HCT116 (cell line): ENCODE measurements at regions not wholly inside any gene's neighbourhood (a gene's known extent, or its start where the extent isn't known, plus 50 kb on each side); places are given as distances from the start of the nearest gene placed in this dataset.
A peak's percentile ranks its signal among the peaks of the same experiment; 100 is the strongest.

Experiments used
- ATAC-seq: fragments of 200-7000 bp; cut with Tn5 transposase; 2 replicates; pipeline ENCODE4 v1.9.1; 2020; ENCODE audit warnings: mild to moderate bottlenecking, moderate library complexity
- BruUV-seq: library from RNA; stranded (reverse); fragments of 400-500 nt; replicated peaks from 2 replicates; lab custom pipeline; 2021; lab: Mats Ljungman, UMichigan
- CTCF ChIA-PET: fragments of 300-600 bp; sonication (Branson Sonifier 250); formaldehyde crosslinking; loops from one replicate; lab custom pipeline; 2021; ENCODE audit warnings: antibody characterized with exemption; lab: Charles Lee
- POLR2A ChIA-PET: fragments of 300-600, 350-600 bp; sonication (Branson Sonifier 250); formaldehyde crosslinking; loops from one replicate; lab custom pipeline; 2021; ENCODE audit warnings: antibody characterized with exemption; lab: Charles Lee
- RAD21 ChIA-PET, 2 experiments: fragments of 300-600 bp; sonication (Branson Sonifier 250); formaldehyde crosslinking; loops; one replicate each; lab custom pipeline; 2023; ENCODE audit warnings: low total read pairs in 2 of 2; ENCODE audit not compliant: uncharacterized antibody in 2 of 2, unreplicated experiment in 2 of 2, low non-redundant PET in 1 of 2; lab: Charles Lee
- DNase-seq: peaks from one replicate; pipeline ENCODE4 v3.0.0-alpha.2; 2010; ENCODE audit warnings: low read depth, low spot score
- H2AFZ ChIP-seq: fragments of 200-600 bp; shearing (Covaris generic), sonication (generic); 2 replicates; pipeline ENCODE4 v1.6.1; 2017; ENCODE audit warnings: low read depth, mixed run types, mixed read lengths, antibody characterized with exemption, low read length; ENCODE audit not compliant: poor library complexity, severe bottlenecking
- H3K27ac ChIP-seq: 2 replicates; pipeline ENCODE4 v1.5.1; 2012; ENCODE audit warnings: low read depth, low read length
- H3K27me3 ChIP-seq: fragments of 200-600 bp; sonication (generic); 2 replicates; pipeline ENCODE4 v1.6.1; 2016; ENCODE audit warnings: mixed run types, low read length, mixed read lengths; ENCODE audit not compliant: insufficient read depth
- H3K36me3 ChIP-seq, 2 experiments: fragments of 200-500 bp in 1 of 2; fragments of 200-600 bp in 1 of 2; sonication (Bioruptor generic) in 1 of 2; sonication (generic) in 1 of 2; 2 replicates each; pipeline versions ENCODE4 v1.5.1 to v1.6.1; 2014 to 2016; ENCODE audit warnings: low read length in 2 of 2, inconsistent platforms in 1 of 2, mixed read lengths in 1 of 2, mixed run types in 1 of 2; ENCODE audit not compliant: insufficient read depth in 2 of 2, control insufficient read depth in 1 of 2
- H3K4me1 ChIP-seq, 2 experiments: fragments of 200-600 bp in 1 of 2; sonication (generic) in 1 of 2; 2 replicates each; pipeline versions ENCODE4 v1.5.1 to v1.6.1; 2012 to 2017; ENCODE audit warnings: low read length in 2 of 2, inconsistent platforms in 1 of 2, mild to moderate bottlenecking in 1 of 2, mixed read lengths in 1 of 2, mixed run types in 1 of 2, moderate library complexity in 1 of 2; ENCODE audit not compliant: insufficient read depth in 2 of 2, control insufficient read depth in 1 of 2
- H3K4me2 ChIP-seq: fragments of 200-600 bp; sonication (generic); 2 replicates; pipeline ENCODE4 v1.6.1; 2017; ENCODE audit warnings: mixed run types, low read length, mixed read lengths
- H3K4me3 ChIP-seq, 2 experiments: fragments of 200-600 bp in 1 of 2; sonication (generic) in 1 of 2; replicated peaks in 1 of 2; 2 replicates each; pipeline ENCODE4 v1.5.1; 2011 to 2016; ENCODE audit warnings: low read length in 2 of 2, control low read depth in 1 of 2, low read depth in 1 of 2, mild to moderate bottlenecking in 1 of 2, mixed read lengths in 1 of 2, mixed run types in 1 of 2
- H3K79me2 ChIP-seq: fragments of 200-600 bp; sonication (generic); 2 replicates; pipeline ENCODE4 v1.6.1; 2017; ENCODE audit warnings: mild to moderate bottlenecking, mixed run types, low read length, moderate library complexity, mixed read lengths; ENCODE audit not compliant: insufficient read depth
- H3K9ac ChIP-seq: fragments of 200-600 bp; sonication (generic); 2 replicates; pipeline ENCODE4 v1.6.1; 2016; ENCODE audit warnings: low read length, mixed read lengths
- H3K9me2 ChIP-seq: fragments of 200-600 bp; sonication (generic), shearing (Covaris generic); 2 replicates; pipeline ENCODE4 v1.6.1; 2017; ENCODE audit warnings: mixed run types, mild to moderate bottlenecking, moderate library complexity; ENCODE audit not compliant: insufficient read depth
- H3K9me3 ChIP-seq, 2 experiments: fragments of 200-500 bp in 1 of 2; fragments of 200-600 bp in 1 of 2; sonication (Bioruptor generic) in 1 of 2; sonication (generic) in 1 of 2; 2 replicates each; pipeline ENCODE4 v1.6.1; 2014 to 2017; ENCODE audit warnings: low read length in 2 of 2, mixed read lengths in 2 of 2, inconsistent platforms in 1 of 2, low read depth in 1 of 2, mild to moderate bottlenecking in 1 of 2, mixed run types in 1 of 2, moderate library complexity in 1 of 2; ENCODE audit not compliant: control insufficient read depth in 1 of 2, insufficient read depth in 1 of 2
- H4K20me1 ChIP-seq: fragments of 200-600 bp; sonication (generic), shearing (Covaris generic); 2 replicates; pipeline ENCODE4 v1.6.1; 2017; ENCODE audit warnings: mixed run types, mild to moderate bottlenecking, moderate library complexity; ENCODE audit not compliant: insufficient read depth
- CTCF ChIP-seq, 3 experiments: fragments of 200-600 bp in 1 of 3; sonication (generic) in 1 of 3; IDR thresholded peaks in 2 of 3; conservative IDR thresholded peaks in 1 of 3; 2 replicates each; pipeline ENCODE4 v1.5.1; 2012 to 2017; ENCODE audit warnings: low read depth in 2 of 3, low read length in 2 of 3, antibody characterized with exemption in 1 of 3, borderline replicate concordance in 1 of 3, control low read depth in 1 of 3, mild to moderate bottlenecking in 1 of 3, mixed read lengths in 1 of 3, mixed run types in 1 of 3, moderate library complexity in 1 of 3; ENCODE audit not compliant: insufficient read depth in 1 of 3
- FOSL1 ChIP-seq: IDR thresholded peaks from 2 replicates; pipeline ENCODE4 v1.6.1; 2012; ENCODE audit warnings: low read depth
- intact Hi-C: fragments of 100-400 bp; cut with micrococcal nuclease; formaldehyde crosslinking; loops from 2 replicates; pipeline ENCODE4 v1.10.0; 2022

GRCh38 chr13:29924482-29925350, 74.3 kb upstream of the UBL3 start:
- CTCF ChIA-PET: interaction anchor here (0.6 to 2.8 kb wide), 14 partner anchors 7 to 485 kb away, joined by 3 to 15 read pairs (median 4); partner anchors contain the start of gene UBL3
- no peak overlapping the region for H3K9ac ChIP-seq
- H3K27ac ChIP-seq: peak overlapping the region; percentile 78
- RAD21 ChIA-PET: interaction anchor here (0.6 to 1.4 kb wide), 6 partner anchors 16 to 154 kb away, joined by 3 to 5 read pairs (median 3); partner anchors contain the start of gene UBL3 (in 2 of the 2)
- DNase-seq (no peak), ATAC-seq (no peak)
- H3K4me3 ChIP-seq: no peak overlapping the region
- H4K20me1 ChIP-seq: no peaks in the 10 kb centered on the region
- POLR2A ChIA-PET: no interaction called here
- no peaks in the 10 kb centered on the region for H3K9me3 ChIP-seq
- peaks cover 45 to 63% of the 10 kb centered on the region in 2 experiments for H3K4me1 ChIP-seq
- BruUV-seq: no TSS peak
- peak overlapping the region; percentile 13 for H2AFZ ChIP-seq
- H3K79me2 ChIP-seq: no peaks in the 10 kb centered on the region
- TF ChIP-seq FOSL1 (no peak), CTCF (IDR thresholded peaks at IDR 0.05 in 2 of 3, conservative IDR thresholded peaks at IDR 0.05 in 1 of 3; ENCODE audit: borderline replicate concordance in 1 of 3, insufficient read depth in 1 of 3, low read depth in 2 of 3, low read length in 2 of 3) (0 out of 6 replicates have a peak, but pooled peaks of 1 of the 3 experiments have one; percentile 1)
- TF ChIP-seq, all 23 proteins: peak for 1
- no peaks in the 10 kb centered on the region for H3K9me2 ChIP-seq
- intact Hi-C loops: loop anchor here (1.0 to 10.0 kb wide), 4 partner anchors 74 to 416 kb away; partner anchors contain the start of gene UBL3
- no peaks in the 10 kb centered on the region for H3K36me3 ChIP-seq
- H3K27me3 ChIP-seq: no peaks in the 10 kb centered on the region
- peak overlapping the region; percentile 52 for H3K4me2 ChIP-seq
